ENCODE measurements at regions not wholly inside any gene's neighbourhood (a gene's known extent, or its start where the extent isn't known, plus 50 kb on each side); places are given as distances from the start of the nearest gene placed in this dataset.

DNA sequence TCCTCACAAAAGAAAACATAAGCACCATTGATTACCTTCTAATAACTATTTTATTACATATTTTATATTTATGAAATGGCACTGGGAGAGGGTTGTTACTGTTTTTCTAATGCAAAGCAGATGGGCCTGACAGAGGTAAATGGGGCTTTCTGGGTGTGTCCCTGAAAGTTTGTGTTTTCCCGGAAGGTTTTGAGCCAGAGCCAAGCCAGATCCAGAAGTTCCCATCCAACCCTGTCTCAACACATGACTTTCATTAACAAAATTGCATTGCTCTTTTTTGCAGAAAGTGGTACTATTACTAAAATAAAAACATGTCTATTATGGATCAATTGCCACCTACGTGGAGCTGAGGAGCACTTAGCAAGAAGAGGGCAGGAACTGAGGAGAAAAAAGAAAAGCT is 181.3 kb downstream of the RAB28 start:
- peak in 1 of 2 donors; percentile 58 for ATAC-seq (ENCODE audit: low FRiP score in 2 of 2)
- peaks cover 0 to 12% (median 9%) of the 10 kb centered on the region in 4 donors for H3K9me3 ChIP-seq
- 82 to 90% methylated on average over 2 of the region's 2 CpGs for WGBS, 2 donors
- no peak for DNase-seq
- no peaks in the 10 kb centered on the region for H3K36me3 ChIP-seq
- H3K27me3 ChIP-seq = no peaks in the 10 kb centered on the region
- H3K27ac ChIP-seq = no peak overlapping the region
- no peak overlapping the region for H3K4me3 ChIP-seq
- TF ChIP-seq POLR2A (IDR thresholded peaks at IDR 0.05) (no peak), EP300 (IDR thresholded peaks at IDR 0.05) (no peak), POLR2AphosphoS5 (IDR thresholded peaks at IDR 0.05) (no peak)
- TF ChIP-seq, protein P1, sequence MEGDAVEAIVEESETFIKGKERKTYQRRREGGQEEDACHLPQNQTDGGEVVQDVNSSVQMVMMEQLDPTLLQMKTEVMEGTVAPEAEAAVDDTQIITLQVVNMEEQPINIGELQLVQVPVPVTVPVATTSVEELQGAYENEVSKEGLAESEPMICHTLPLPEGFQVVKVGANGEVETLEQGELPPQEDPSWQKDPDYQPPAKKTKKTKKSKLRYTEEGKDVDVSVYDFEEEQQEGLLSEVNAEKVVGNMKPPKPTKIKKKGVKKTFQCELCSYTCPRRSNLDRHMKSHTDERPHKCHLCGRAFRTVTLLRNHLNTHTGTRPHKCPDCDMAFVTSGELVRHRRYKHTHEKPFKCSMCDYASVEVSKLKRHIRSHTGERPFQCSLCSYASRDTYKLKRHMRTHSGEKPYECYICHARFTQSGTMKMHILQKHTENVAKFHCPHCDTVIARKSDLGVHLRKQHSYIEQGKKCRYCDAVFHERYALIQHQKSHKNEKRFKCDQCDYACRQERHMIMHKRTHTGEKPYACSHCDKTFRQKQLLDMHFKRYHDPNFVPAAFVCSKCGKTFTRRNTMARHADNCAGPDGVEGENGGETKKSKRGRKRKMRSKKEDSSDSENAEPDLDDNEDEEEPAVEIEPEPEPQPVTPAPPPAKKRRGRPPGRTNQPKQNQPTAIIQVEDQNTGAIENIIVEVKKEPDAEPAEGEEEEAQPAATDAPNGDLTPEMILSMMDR (IDR thresholded peaks at IDR 0.05) = no peak
- no peaks in the 10 kb centered on the region for H3K4me1 ChIP-seq

DNA sequence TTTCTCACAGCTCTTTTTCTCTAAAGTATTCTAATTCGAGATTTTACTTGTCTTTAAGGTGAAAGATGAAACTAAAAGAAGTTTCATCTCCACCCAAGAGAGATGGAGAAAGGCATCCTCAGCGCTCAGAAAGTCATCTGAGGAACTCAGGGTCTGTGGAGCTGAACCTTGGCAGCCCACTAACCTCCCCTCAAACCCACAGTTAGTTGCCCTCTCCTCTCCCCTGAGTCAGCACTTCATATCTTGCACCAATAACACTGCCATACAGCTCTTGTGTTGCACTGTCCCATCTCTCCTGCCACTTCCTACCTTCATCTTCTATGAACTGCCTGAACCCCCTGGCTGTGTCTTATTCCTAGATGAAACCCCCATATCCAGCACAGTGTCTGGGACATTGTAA is 184.8 kb downstream of the RAB28 start:
- H3K27ac ChIP-seq = no peak overlapping the region
- 84 to 95% methylated on average over 2 of the region's 2 CpGs for WGBS, 2 donors
- no peaks in the 10 kb centered on the region for H3K4me1 ChIP-seq
- H3K4me3 ChIP-seq = no peak overlapping the region
- TF ChIP-seq, protein P1 (IDR thresholded peaks at IDR 0.05) = no peak
- no peak for TF ChIP-seq POLR2AphosphoS5 (IDR thresholded peaks at IDR 0.05)
- TF ChIP-seq POLR2A (IDR thresholded peaks at IDR 0.05) = no peak
- TF ChIP-seq EP300 (IDR thresholded peaks at IDR 0.05) = no peak
- H3K36me3 ChIP-seq = no peaks in the 10 kb centered on the region
- H3K27me3 ChIP-seq = no peaks in the 10 kb centered on the region
- ATAC-seq (ENCODE audit: low FRiP score in 2 of 2) (no peak), DNase-seq (no peak)
- H3K9me3 ChIP-seq = peaks cover 0 to 17% (median 16%) of the 10 kb centered on the region in 4 donors

DNA sequence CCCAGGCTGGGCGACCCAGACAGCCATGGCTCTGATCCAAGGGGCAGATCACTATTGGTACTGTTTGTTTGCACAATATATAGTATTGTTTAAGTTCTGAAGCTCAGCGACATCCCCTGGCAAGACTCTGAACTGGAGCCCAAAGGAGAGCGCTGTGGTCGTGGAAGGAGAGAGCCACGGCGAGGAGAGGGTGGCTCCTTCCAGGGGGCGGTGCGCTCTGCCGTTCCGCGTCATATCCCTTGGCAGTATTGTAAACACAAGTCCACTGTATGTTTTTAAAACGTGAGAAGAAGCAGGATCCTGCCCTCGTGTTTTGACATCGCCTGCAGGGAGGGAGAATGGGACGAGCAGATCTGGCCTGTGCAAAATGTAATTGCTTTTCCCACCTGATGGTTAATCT is 185.5 kb downstream of the RAB28 start:
- no peaks in the 10 kb centered on the region for H3K27me3 ChIP-seq
- H3K9me3 ChIP-seq = peaks cover 0 to 17% (median 16%) of the 10 kb centered on the region in 4 donors
- H3K27ac ChIP-seq = no peak overlapping the region
- H3K36me3 ChIP-seq = no peaks in the 10 kb centered on the region
- H3K4me3 ChIP-seq = no peak overlapping the region
- DNase-seq (peak in 1 of 2 donors; percentile 30), ATAC-seq (ENCODE audit: low FRiP score in 2 of 2) (no peak)
- TF ChIP-seq POLR2AphosphoS5 (IDR thresholded peaks at IDR 0.05) (no peak), EP300 (IDR thresholded peaks at IDR 0.05) (no peak), POLR2A (IDR thresholded peaks at IDR 0.05) (no peak)
- TF ChIP-seq, protein P1 (IDR thresholded peaks at IDR 0.05) = no peak
- no peaks in the 10 kb centered on the region for H3K4me1 ChIP-seq
- WGBS, 2 donors = 78 to 81% methylated on average over 15 of the region's 15 CpGs

DNA sequence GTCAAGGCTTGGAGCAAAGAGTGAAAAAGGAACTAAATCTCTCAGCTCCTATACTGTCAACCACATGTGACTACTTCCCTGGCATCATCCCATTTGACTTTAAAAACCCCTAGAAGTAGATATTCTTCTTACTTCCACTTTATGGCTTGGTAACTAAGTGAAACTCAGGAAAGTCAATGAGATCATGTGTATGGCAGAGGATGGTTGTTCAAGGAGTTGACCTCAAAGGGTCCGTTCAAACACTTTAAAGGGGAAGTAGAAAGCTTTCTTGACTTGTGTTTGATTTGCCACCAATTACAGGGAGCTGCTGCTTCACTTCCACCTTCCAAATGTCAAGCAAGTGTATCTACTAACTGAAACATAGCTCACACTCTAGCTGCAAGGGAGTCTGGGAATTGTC is 187.2 kb downstream of the RAB28 start:
- Histone ChIP-seq H3K9me3 (peaks cover 0 to 17% (median 16%) of the 10 kb centered on the region in 4 donors), H3K36me3 (no peaks in the 10 kb centered on the region), H3K4me1 (no peaks in the 10 kb centered on the region), H3K27me3 (no peaks in the 10 kb centered on the region), H3K27ac (no peak overlapping the region), H3K4me3 (no peak overlapping the region)
- WGBS, 2 donors = 64 to 88% methylated on average over 1 of the region's 1 CpG
- DNase-seq (no peak), ATAC-seq (ENCODE audit: low FRiP score in 2 of 2) (no peak)
- TF ChIP-seq POLR2A (IDR thresholded peaks at IDR 0.05) = no peak
- TF ChIP-seq POLR2AphosphoS5 (IDR thresholded peaks at IDR 0.05) = no peak
- no peak for TF ChIP-seq EP300 (IDR thresholded peaks at IDR 0.05)
- TF ChIP-seq, protein P1 (IDR thresholded peaks at IDR 0.05) = no peak

DNA sequence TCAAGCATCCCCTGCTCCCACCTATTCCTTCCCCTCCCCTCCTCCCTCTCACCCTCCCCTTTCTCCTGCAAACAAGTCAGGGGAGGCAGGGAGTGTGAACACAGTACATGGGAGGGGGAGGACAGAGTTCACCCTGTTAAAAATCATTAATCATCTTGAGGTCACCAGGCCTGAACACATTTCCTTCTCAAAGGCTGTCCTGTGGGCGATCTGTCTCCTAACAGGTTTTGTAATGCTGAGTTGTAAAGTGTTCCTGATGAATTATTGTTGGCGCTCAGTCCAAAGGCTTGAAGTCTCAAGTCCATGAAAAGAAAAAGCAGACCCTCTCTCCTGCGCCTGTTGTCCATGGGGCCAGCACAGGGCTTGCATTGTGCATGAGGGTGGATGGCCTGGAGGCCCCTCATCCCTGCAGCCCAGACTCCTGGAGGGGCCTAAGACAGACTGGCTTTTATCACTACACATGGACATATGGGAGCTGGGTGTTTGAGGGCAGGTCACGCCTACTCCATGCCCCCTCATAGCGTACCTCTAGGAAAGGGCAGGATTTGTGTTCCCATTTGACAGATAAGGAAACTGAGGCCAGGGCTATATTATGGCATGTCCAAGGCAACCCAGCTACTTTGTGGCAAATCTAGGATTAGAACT is 189.1 kb downstream of the RAB28 start:
- DNase-seq (no peak), ATAC-seq (ENCODE audit: low FRiP score in 2 of 2) (no peak)
- Histone ChIP-seq H3K27ac (no peak overlapping the region), H3K9me3 (peaks cover 0 to 13% (median 9%) of the 10 kb centered on the region in 4 donors), H3K36me3 (no peaks in the 10 kb centered on the region), H3K4me1 (no peaks in the 10 kb centered on the region), H3K27me3 (no peaks in the 10 kb centered on the region), H3K4me3 (no peak overlapping the region)
- no peak for TF ChIP-seq POLR2A (IDR thresholded peaks at IDR 0.05)
- no peak for TF ChIP-seq POLR2AphosphoS5 (IDR thresholded peaks at IDR 0.05)
- TF ChIP-seq, protein P1 (IDR thresholded peaks at IDR 0.05) = no peak
- no peak for TF ChIP-seq EP300 (IDR thresholded peaks at IDR 0.05)
- 60 to 62% methylated on average over 3 to 5 of the region's 5 CpGs for WGBS, 2 donors
